IMR-90 (cell line): ENCODE measurements at regions not wholly inside any gene's neighbourhood (a gene's known extent, or its start where the extent isn't known, plus 50 kb on each side); places are given as distances from the start of the nearest gene placed in this dataset.
A peak's percentile ranks its signal among the peaks of the same experiment; 100 is the strongest.

ENCODE experiments used
- ATAC-seq: fragments of 200-7000 bp; cut with Tn5 transposase; 2 replicates; pipeline ENCODE4 v1.9.1; 2020; ENCODE audit warnings: low read depth, mild to moderate bottlenecking, moderate library complexity
- BruUV-seq: library from RNA; stranded (reverse); fragments of 400-500 nt; replicated peaks from 2 replicates; lab custom pipeline; 2021; lab: Mats Ljungman, UMichigan
- CTCF ChIA-PET: fragments of 300-600 bp; formaldehyde crosslinking; extraction: SDS; loops from one replicate; lab custom pipeline; 2021; ENCODE audit warnings: antibody characterized with exemption; lab: Yijun Ruan, JAX
- POLR2A ChIA-PET: fragments of 300-600 bp; sonication (Branson Sonifier 250); formaldehyde crosslinking; loops from one replicate; lab custom pipeline; 2022; ENCODE audit warnings: antibody characterized with exemption; ENCODE audit not compliant: unreplicated experiment; lab: Charles Lee
- DNase-seq: peaks from one replicate; pipeline ENCODE4 v3.0.0; 2013
- H2AFZ ChIP-seq: replicated peaks from 2 replicates; pipeline ENCODE3; 2013; ENCODE audit warnings: low read length, mild to moderate bottlenecking; ENCODE audit not compliant: poor library complexity
- H2AK5ac ChIP-seq: 2 replicates; pipeline ENCODE4 v1.6.1; 2013; ENCODE audit warnings: low read depth, low read length, inconsistent platforms
- H2AK9ac ChIP-seq: replicated peaks from 2 replicates; pipeline ENCODE3; 2013; ENCODE audit warnings: mild to moderate bottlenecking, low read depth, low read length, moderate library complexity; ENCODE audit not compliant: poor library complexity
- H2BK120ac ChIP-seq: 2 replicates; pipeline ENCODE4 v1.6.1; 2013; ENCODE audit warnings: low read depth, low read length, inconsistent platforms
- H2BK15ac ChIP-seq: 3 replicates; pipeline ENCODE4 v1.6.1; 2013; ENCODE audit warnings: low read depth, low read length, inconsistent platforms
- H2BK20ac ChIP-seq: 2 replicates; pipeline ENCODE4 v1.6.1; 2013; ENCODE audit warnings: low read depth, mild to moderate bottlenecking, inconsistent platforms, low read length, moderate library complexity
- H2BK5ac ChIP-seq: 2 replicates; pipeline ENCODE4 v1.6.1; 2013; ENCODE audit warnings: mild to moderate bottlenecking, low read depth, low read length, inconsistent platforms; ENCODE audit not compliant: poor library complexity, severe bottlenecking
- H3K14ac ChIP-seq: replicated peaks from 2 replicates; pipeline ENCODE4 v1.6.1; 2013; ENCODE audit warnings: low read depth, low read length, inconsistent platforms
- H3K18ac ChIP-seq: 2 replicates; pipeline ENCODE4 v1.6.1; 2013; ENCODE audit warnings: low read depth, low read length, control low read depth
- H3K23ac ChIP-seq: 2 replicates; pipeline ENCODE4 v1.6.1; 2013; ENCODE audit warnings: low read depth, low read length, inconsistent platforms
- H3K27ac ChIP-seq: 2 replicates; pipeline ENCODE4 v1.5.1; 2013; ENCODE audit warnings: mild to moderate bottlenecking, control low read depth, low read length; ENCODE audit not compliant: insufficient read depth
- H3K27me3 ChIP-seq: 2 replicates; pipeline ENCODE4 v1.6.1; 2013; ENCODE audit warnings: low read length; ENCODE audit not compliant: control insufficient read depth, insufficient read depth
- H3K36me3 ChIP-seq: 2 replicates; pipeline ENCODE4 v1.6.1; 2013; ENCODE audit warnings: low read length, mixed read lengths; ENCODE audit not compliant: control insufficient read depth, insufficient read depth
- H3K4ac ChIP-seq: 2 replicates; pipeline ENCODE4 v1.6.1; 2013; ENCODE audit warnings: low read depth, low read length, inconsistent platforms
- H3K4me1 ChIP-seq: 2 replicates; pipeline ENCODE4 v1.6.1; 2013; ENCODE audit warnings: low read length, mixed read lengths; ENCODE audit not compliant: control insufficient read depth, insufficient read depth
- H3K4me2 ChIP-seq: 2 replicates; pipeline ENCODE4 v1.6.1; 2013; ENCODE audit warnings: low read depth, mild to moderate bottlenecking, control low read depth, low read length, moderate library complexity
- H3K4me3 ChIP-seq: 2 replicates; pipeline ENCODE4 v1.5.1; 2013; ENCODE audit warnings: low read depth, mild to moderate bottlenecking, control low read depth, low read length, moderate library complexity; ENCODE audit not compliant: insufficient read depth
- H3K56ac ChIP-seq: 2 replicates; pipeline ENCODE4 v1.6.1; 2013; ENCODE audit warnings: low read length, inconsistent platforms; ENCODE audit not compliant: insufficient read depth; ENCODE audit errors: extremely low read depth
- H3K79me1 ChIP-seq, 2 experiments: 2 replicates each; pipeline ENCODE4 v1.6.1; 2013; ENCODE audit warnings: low read length in 2 of 2, inconsistent platforms in 1 of 2, low read depth in 1 of 2
- H3K9ac ChIP-seq: 2 replicates; pipeline ENCODE4 v1.6.1; 2013; ENCODE audit warnings: low read depth, low read length, control low read depth
- H3K9me1 ChIP-seq: 2 replicates; pipeline ENCODE4 v1.6.1; 2013; ENCODE audit warnings: low read length, inconsistent platforms; ENCODE audit not compliant: insufficient read depth
- H3K9me3 ChIP-seq: 2 replicates; pipeline ENCODE4 v1.6.1; 2013; ENCODE audit warnings: low read length; ENCODE audit not compliant: control insufficient read depth, insufficient read depth
- H4K20me1 ChIP-seq: 2 replicates; pipeline ENCODE4 v1.6.1; 2013; ENCODE audit warnings: low read length, inconsistent platforms; ENCODE audit not compliant: insufficient read depth
- H4K5ac ChIP-seq: 2 replicates; pipeline ENCODE4 v1.6.1; 2013; ENCODE audit warnings: mild to moderate bottlenecking, low read depth, low read length, control low read depth
- H4K8ac ChIP-seq, 2 experiments: 2 replicates each; pipeline ENCODE4 v1.6.1; 2013; ENCODE audit warnings: low read depth in 2 of 2, low read length in 2 of 2, control low read depth in 1 of 2, inconsistent platforms in 1 of 2
- H4K91ac ChIP-seq: 2 replicates; pipeline ENCODE4 v1.6.1; 2013; ENCODE audit warnings: low read depth, low read length, inconsistent platforms; ENCODE audit not compliant: insufficient read depth
- BHLHE40 ChIP-seq: fragments of 150-350 bp; IDR thresholded peaks from 2 replicates; pipeline ENCODE4 v1.6.1; 2016; ENCODE audit warnings: mild to moderate bottlenecking, low read depth, low read length
- CEBPB ChIP-seq: IDR thresholded peaks from 2 replicates; pipeline ENCODE4 v1.6.1; 2012; ENCODE audit warnings: low read depth, low read length, improper control_type of control experiment
- CTCF ChIP-seq: conservative IDR thresholded peaks from 2 replicates; pipeline ENCODE4 v1.5.1; 2012; ENCODE audit warnings: mild to moderate bottlenecking, low read depth, low read length, improper control_type of control experiment
- ELK1 ChIP-seq: fragments of 150-350 bp; IDR thresholded peaks from 2 replicates; pipeline ENCODE4 v1.6.1; 2016; ENCODE audit warnings: low read depth, mild to moderate bottlenecking, low read length, moderate library complexity, borderline replicate concordance
- NFE2L2 ChIP-seq: fragments of 150-350 bp; IDR thresholded peaks from 2 replicates; pipeline ENCODE4 v1.6.1; 2016; ENCODE audit warnings: low read depth, mild to moderate bottlenecking, low read length
- POLR2A ChIP-seq: IDR thresholded peaks from 2 replicates; pipeline ENCODE4 v1.6.1; 2012; ENCODE audit warnings: mild to moderate bottlenecking, low read depth, low read length
- RAD21 ChIP-seq: IDR thresholded peaks from 2 replicates; pipeline ENCODE4 v1.6.1; 2012; ENCODE audit warnings: low read length, improper control_type of control experiment
- SMC3 ChIP-seq: fragments of 150-350 bp; IDR thresholded peaks from 2 replicates; pipeline ENCODE4 v1.6.1; 2016; ENCODE audit warnings: low read depth, mild to moderate bottlenecking, antibody characterized with exemption, low read length, moderate library complexity
- USF2 ChIP-seq: fragments of 150-350 bp; IDR thresholded peaks from 2 replicates; pipeline ENCODE4 v1.6.1; 2017; ENCODE audit warnings: mild to moderate bottlenecking, antibody characterized with exemption, low read length, low read depth
- WGBS, 2 experiments: methylation state at CpG; one replicate each; pipeline versions ENCODE4 v1.1.5 to v1.1.7; 2013; ENCODE audit warnings: missing lambda C conversion rate in 2 of 2; ENCODE audit not compliant: insufficient read length in 1 of 2; ENCODE audit errors: extremely low coverage in 2 of 2; 5-methylcytosine and 5-hydroxymethylcytosine counted together
- dilution Hi-C: fragments of 300-500 bp; cut with HindIII; formaldehyde crosslinking; loops from one replicate; pipeline ENCODE4 v1.14.3; 2018; ENCODE audit warnings: low sequenced_read_pairs; ENCODE audit not compliant: unreplicated experiment
- in situ Hi-C: fragments of 300-500 bp; cut with MboI; formaldehyde crosslinking; loops from 3 replicates; pipeline ENCODE4 v1.14.3; 2019; ENCODE audit warnings: low sequenced_read_pairs, inconsistent platforms, mixed read lengths
- intact Hi-C: fragments of 100-400 bp; cut with micrococcal nuclease; formaldehyde crosslinking; loops from 2 replicates; pipeline ENCODE4 v1.10.0; 2022

DNA sequence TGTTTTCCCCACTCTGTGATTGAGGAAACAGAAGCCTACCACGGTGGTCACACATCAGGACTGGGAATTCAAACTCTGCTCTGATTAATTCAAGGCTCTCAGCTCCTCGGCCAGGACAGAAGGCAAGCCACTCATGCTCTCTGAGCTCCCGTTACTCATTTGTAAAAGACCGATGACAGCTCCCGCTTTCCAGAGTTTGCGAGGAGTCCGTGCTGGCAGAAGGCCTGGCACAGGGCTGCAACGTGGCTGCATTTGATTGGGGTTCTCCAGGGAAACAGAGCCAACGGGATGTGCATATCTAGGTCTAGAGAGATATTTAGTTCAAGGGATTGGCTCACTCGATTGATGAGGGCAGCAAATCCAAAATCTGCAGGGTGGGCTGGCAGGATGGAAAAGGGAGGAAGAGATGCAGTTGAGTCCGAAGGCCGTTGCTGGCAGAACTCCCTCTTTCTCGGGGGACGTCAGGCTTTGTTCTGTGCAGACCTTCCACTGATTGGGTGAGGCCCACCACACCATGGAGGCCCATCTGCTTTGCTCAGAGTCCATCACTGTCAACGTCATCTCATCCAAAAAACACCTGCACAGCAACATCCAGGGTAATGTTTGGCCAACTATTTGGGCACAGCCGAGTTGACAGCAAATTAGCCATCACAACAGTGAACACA is 215.5 kb upstream of the RPL38 start:
- Histone ChIP-seq H2AK5ac (no peak overlapping the region), H4K20me1 (no peaks in the 10 kb centered on the region), H3K4ac (no peak overlapping the region), H3K4me1 (no peaks in the 10 kb centered on the region), H3K18ac (no peak overlapping the region), H3K4me3 (no peak overlapping the region), H3K36me3 (no peaks in the 10 kb centered on the region), H3K4me2 (no peak overlapping the region), H4K91ac (no peak overlapping the region), H3K56ac (no peak overlapping the region), H3K9me3 (peaks cover 46% of the 10 kb centered on the region), H2AFZ (no peak overlapping the region), H2AK9ac (peak overlapping the region; percentile 37), H3K14ac (no peak overlapping the region), H2BK20ac (no peak overlapping the region), H4K8ac (no peak overlapping the region), H3K23ac (no peak overlapping the region), H3K27ac (no peak overlapping the region), H3K27me3 (no peaks in the 10 kb centered on the region), H3K9me1 (no peaks in the 10 kb centered on the region), H3K79me1 (no peaks in the 10 kb centered on the region), H2BK15ac (no peak overlapping the region), H2BK120ac (no peak overlapping the region), H3K9ac (no peak overlapping the region), H2BK5ac (no peak overlapping the region), H4K5ac (no peak overlapping the region)
- DNase-seq (no peak), ATAC-seq (no peak)
- intact Hi-C loops: no loop called here
- in situ Hi-C loops: loop anchor here (10.0 to 25.0 kb wide), 2 partner anchors 57 to 376 kb away; no protein-coding TSS in a partner anchor
- TF ChIP-seq CTCF: no peak
- TF ChIP-seq USF2: no peak
- no peak for TF ChIP-seq SMC3
- TF ChIP-seq CEBPB: no peak
- TF ChIP-seq ELK1: no peak
- TF ChIP-seq POLR2A: no peak
- no peak for TF ChIP-seq RAD21
- no peak for TF ChIP-seq NFE2L2
- TF ChIP-seq BHLHE40: no peak
- WGBS, 2 experiments: 56% methylated on average over 7 of the region's 16 CpGs; no CpG with 5 or more reads in 1 of the 2 experiments
- ChIA-PET POLR2A (no interaction called here), CTCF (no interaction called here)
- BruUV-seq: no TSS peak
- dilution Hi-C loops: no loop called here
